H1 (cell line): ENCODE measurements at regions not wholly inside any gene's neighbourhood (a gene's known extent, or its start where the extent isn't known, plus 50 kb on each side); places are given as distances from the start of the nearest gene placed in this dataset.

Experiments used
- CTCF ChIA-PET: fragments of 300-600 bp; sonication (Branson Sonifier 250); formaldehyde crosslinking; loops from one replicate; lab custom pipeline; 2021; ENCODE audit not compliant: partially characterized antibody; lab: Charles Lee
- POLR2A ChIA-PET: fragments of 300-600 bp; sonication (Branson Sonifier 250); formaldehyde crosslinking; loops from one replicate; lab custom pipeline; 2021; ENCODE audit warnings: inconsistent platforms; ENCODE audit not compliant: partially characterized antibody; lab: Charles Lee
- DNase-seq, 2 experiments: peaks; one replicate each; pipeline versions ENCODE4 v3.0.0 to v3.0.0-alpha.2; 2010 to 2022; ENCODE audit warnings: low spot score in 2 of 2, low read depth in 1 of 2, mixed read lengths in 1 of 2
- FAIRE-seq: peaks from 2 replicates; lab custom pipeline; 2011; peaks lifted over from hg19 to GRCh38; lab: Jason Lieb, UNC
- H2AFZ ChIP-seq: 2 replicates; pipeline ENCODE4 v1.8.1; 2012; ENCODE audit warnings: low read length, inconsistent platforms
- H2AK5ac ChIP-seq: 2 replicates; pipeline ENCODE4 v1.6.1; 2013; ENCODE audit warnings: low read depth, low read length
- H2BK120ac ChIP-seq: replicated peaks from 2 replicates; pipeline ENCODE3; 2013; ENCODE audit warnings: low read depth, low read length, inconsistent platforms
- H2BK12ac ChIP-seq: 2 replicates; pipeline ENCODE4 v1.6.1; 2013; ENCODE audit warnings: low read depth, low read length
- H2BK15ac ChIP-seq: 2 replicates; pipeline ENCODE4 v1.6.1; 2013; ENCODE audit warnings: low read length
- H2BK20ac ChIP-seq: 2 replicates; pipeline ENCODE4 v1.6.1; 2013; ENCODE audit warnings: low read length
- H2BK5ac ChIP-seq: 2 replicates; pipeline ENCODE4 v1.6.1; 2013; ENCODE audit warnings: low read depth, low read length
- H3K14ac ChIP-seq: 2 replicates; pipeline ENCODE4 v1.6.1; 2013; ENCODE audit warnings: inconsistent platforms; ENCODE audit not compliant: insufficient read length
- H3K18ac ChIP-seq: 2 replicates; pipeline ENCODE4 v1.6.1; 2013; ENCODE audit warnings: low read length; ENCODE audit errors: extremely low read depth
- H3K23ac ChIP-seq: 2 replicates; pipeline ENCODE4 v1.6.1; 2013; ENCODE audit warnings: inconsistent platforms; ENCODE audit not compliant: insufficient read length
- H3K23me2 ChIP-seq: 2 replicates; pipeline ENCODE4 v1.6.1; 2013; ENCODE audit warnings: low read depth, low read length
- H3K27ac ChIP-seq: 2 replicates; pipeline ENCODE4 v1.6.1; 2011; ENCODE audit warnings: low read depth, low read length, inconsistent platforms
- H3K27me3 ChIP-seq, 4 experiments: replicated peaks in 1 of 4; 1 replicate in 1 of 4; 2 replicates in 3 of 4; pipeline versions ENCODE4 v1.6.1 to v1.8.1; 2011 to 2013; ENCODE audit warnings: low read length in 3 of 4, mild to moderate bottlenecking in 3 of 4, inconsistent platforms in 2 of 4, mixed read lengths in 2 of 4, moderate library complexity in 1 of 4; ENCODE audit not compliant: control insufficient read depth in 3 of 4, insufficient read depth in 3 of 4; ENCODE audit errors: extremely low read depth in 1 of 4
- H3K36me3 ChIP-seq, 4 experiments: 2 replicates each; pipeline versions ENCODE4 v1.6.1 to v1.8.1; 2011 to 2013; ENCODE audit warnings: mild to moderate bottlenecking in 4 of 4, low read length in 3 of 4, moderate library complexity in 2 of 4, control low read depth in 1 of 4, inconsistent platforms in 1 of 4; ENCODE audit not compliant: insufficient read depth in 4 of 4, control insufficient read depth in 2 of 4
- H3K4ac ChIP-seq: replicated peaks from 2 replicates; pipeline ENCODE3; 2013; ENCODE audit warnings: low read length, low read depth, mixed read lengths, inconsistent platforms; ENCODE audit not compliant: insufficient read length
- H3K4me1 ChIP-seq, 4 experiments: replicated peaks in 1 of 4; 1 replicate in 1 of 4; 2 replicates in 3 of 4; pipeline versions ENCODE4 v1.6.1 to v1.8.1; 2011 to 2013; ENCODE audit warnings: low read length in 3 of 4, inconsistent platforms in 2 of 4, mixed read lengths in 1 of 4; ENCODE audit not compliant: insufficient read depth in 4 of 4, control insufficient read depth in 3 of 4
- H3K4me2 ChIP-seq, 2 experiments: 2 replicates each; pipeline versions ENCODE4 v1.6.1 to v1.8.1; 2011 to 2013; ENCODE audit warnings: low read depth in 2 of 2, low read length in 2 of 2, control low read depth in 1 of 2, inconsistent platforms in 1 of 2, mild to moderate bottlenecking in 1 of 2; ENCODE audit not compliant: insufficient read depth in 1 of 2
- H3K4me3 ChIP-seq, 4 experiments: fragments of 200-600, 300-600 bp in 1 of 4; sonication (generic), shearing (Covaris generic), sonication (Bioruptor Twin) in 1 of 4; 2 replicates each; pipeline versions ENCODE4 v1.5.1 to v1.8.1; 2011 to 2016; ENCODE audit warnings: low read length in 4 of 4, low read depth in 3 of 4, control low read depth in 2 of 4, inconsistent platforms in 2 of 4, mild to moderate bottlenecking in 2 of 4, mixed read lengths in 1 of 4, moderate library complexity in 1 of 4; ENCODE audit not compliant: insufficient read depth in 2 of 4; ENCODE audit errors: extremely low read depth in 1 of 4
- H3K56ac ChIP-seq: replicated peaks from 2 replicates; pipeline ENCODE3; 2013; ENCODE audit warnings: low read depth, mild to moderate bottlenecking, mixed read lengths, low read length, inconsistent platforms; ENCODE audit not compliant: insufficient read length
- H3K79me1 ChIP-seq: 2 replicates; pipeline ENCODE4 v1.6.1; 2013; ENCODE audit warnings: low read depth, low read length, control low read depth
- H3K79me2 ChIP-seq, 2 experiments: 2 replicates each; pipeline versions ENCODE4 v1.6.1 to v1.8.1; 2012 to 2013; ENCODE audit warnings: low read length in 2 of 2, mild to moderate bottlenecking in 2 of 2, inconsistent platforms in 1 of 2; ENCODE audit not compliant: insufficient read depth in 2 of 2, control insufficient read depth in 1 of 2
- H3K9ac ChIP-seq, 4 experiments: replicated peaks in 1 of 4; 1 replicate in 1 of 4; 2 replicates in 3 of 4; pipeline versions ENCODE4 v1.6.1 to v1.8.1; 2011 to 2013; ENCODE audit warnings: low read depth in 3 of 4, low read length in 3 of 4, control low read depth in 2 of 4, mild to moderate bottlenecking in 2 of 4, moderate library complexity in 2 of 4, inconsistent platforms in 1 of 4; ENCODE audit errors: extremely low read depth in 1 of 4
- H3K9me3 ChIP-seq, 2 experiments: 2 replicates each; pipeline versions ENCODE4 v1.6.1 to v1.8.1; 2012 to 2013; ENCODE audit warnings: mild to moderate bottlenecking in 2 of 2, moderate library complexity in 2 of 2, control low read depth in 1 of 2, inconsistent platforms in 1 of 2, low read depth in 1 of 2, low read length in 1 of 2, mixed read lengths in 1 of 2; ENCODE audit not compliant: insufficient read depth in 2 of 2
- H4K20me1 ChIP-seq, 2 experiments: replicated peaks in 1 of 2; 2 replicates each; pipeline versions ENCODE3 to v1.8.1; 2011 to 2013; ENCODE audit warnings: inconsistent platforms in 2 of 2, low read length in 2 of 2, mild to moderate bottlenecking in 1 of 2; ENCODE audit not compliant: insufficient read depth in 2 of 2, control insufficient read depth in 1 of 2
- H4K5ac ChIP-seq: 2 replicates; pipeline ENCODE4 v1.6.1; 2013; ENCODE audit warnings: low read length, low read depth, mixed read lengths, inconsistent platforms; ENCODE audit not compliant: insufficient read length
- H4K8ac ChIP-seq: 2 replicates; pipeline ENCODE4 v1.8.0; 2013; ENCODE audit warnings: mild to moderate bottlenecking, moderate library complexity, low read length, inconsistent platforms; ENCODE audit not compliant: insufficient read depth; ENCODE audit errors: extremely low read depth
- H4K91ac ChIP-seq: replicated peaks from 2 replicates; pipeline ENCODE3; 2013; ENCODE audit warnings: low read length, mixed read lengths, inconsistent platforms; ENCODE audit not compliant: insufficient read length
- CREB1 ChIP-seq: IDR thresholded peaks from 2 replicates; pipeline ENCODE4 v1.6.1; 2012; ENCODE audit warnings: inconsistent platforms
- KDM1A ChIP-seq: fragments of 200-600, 300-600 bp; sonication (generic); IDR thresholded peaks from 2 replicates; pipeline ENCODE4 v1.7.1; 2016; ENCODE audit warnings: mild to moderate bottlenecking, low read length, borderline replicate concordance
- POLR2A ChIP-seq, 2 experiments: IDR thresholded peaks; 1 replicate in 1 of 2; 2 replicates in 1 of 2; pipeline ENCODE4 v1.6.1; 2011; ENCODE audit warnings: low read depth in 2 of 2, low read length in 2 of 2, mild to moderate bottlenecking in 2 of 2; ENCODE audit errors: control extremely low read depth in 1 of 2
- POU5F1 ChIP-seq: IDR thresholded peaks from 2 replicates; pipeline ENCODE4 v1.6.1; 2011; ENCODE audit warnings: low read depth, mild to moderate bottlenecking, low read length, moderate library complexity
- SP1 ChIP-seq: IDR thresholded peaks from 2 replicates; pipeline ENCODE4 v1.6.1; 2011; ENCODE audit warnings: low read depth, low read length
- SP2 ChIP-seq: IDR thresholded peaks from 2 replicates; pipeline ENCODE4 v1.6.1; 2012; ENCODE audit warnings: mild to moderate bottlenecking, low read length, inconsistent platforms
- TAF1 ChIP-seq: IDR thresholded peaks from 2 replicates; pipeline ENCODE4 v1.6.1; 2011; ENCODE audit warnings: mild to moderate bottlenecking, low read depth, low read length
- TCF12 ChIP-seq: IDR thresholded peaks from 2 replicates; pipeline ENCODE4 v1.6.1; 2011; ENCODE audit warnings: low read depth, mild to moderate bottlenecking, low read length
- WGBS, 2 experiments: shearing (Covaris generic) in 1 of 2; methylation state at CpG; one replicate each; pipeline versions ENCODE4 v1.1.6 to v1.1.7; 2013 to 2015; ENCODE audit warnings: low lambda C conversion rate in 2 of 2, mixed read lengths in 2 of 2, inconsistent platforms in 1 of 2, low coverage in 1 of 2, missing lambda C conversion rate in 1 of 2; ENCODE audit not compliant: insufficient replicate concordance in 2 of 2, insufficient coverage in 1 of 2, insufficient read length in 1 of 2; ENCODE audit errors: extremely low coverage in 1 of 2, missing lambda C conversion rate in 1 of 2; 5-methylcytosine and 5-hydroxymethylcytosine counted together

DNA sequence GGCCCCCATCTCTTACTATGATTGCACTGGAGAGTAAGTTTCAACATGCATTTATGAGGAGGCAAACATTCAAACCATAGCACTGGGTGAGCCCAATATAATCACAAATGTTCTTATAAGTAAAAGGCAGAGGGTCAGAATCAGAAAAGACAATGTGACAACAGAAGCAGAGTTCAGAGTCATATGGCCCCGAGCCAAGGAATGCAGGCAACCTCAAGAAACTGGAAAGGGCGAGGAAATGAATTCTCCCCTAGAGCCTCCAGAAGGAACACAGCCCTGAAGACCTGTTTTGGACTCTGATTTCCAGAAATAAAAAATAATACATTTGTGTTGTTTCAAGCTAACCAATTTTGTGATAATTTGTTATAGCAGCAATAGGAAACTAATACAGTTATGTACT is 81.3 kb upstream of the ABI3BP start:
- no peak overlapping the region for H3K9ac ChIP-seq
- no peak overlapping the region for H3K14ac ChIP-seq
- no peak overlapping the region for H2BK12ac ChIP-seq
- H3K23ac ChIP-seq, result no peak overlapping the region
- H3K79me1 ChIP-seq, result no peaks in the 10 kb centered on the region
- no peaks in the 10 kb centered on the region for H3K27me3 ChIP-seq
- H4K8ac ChIP-seq, result no peak overlapping the region
- H2BK5ac ChIP-seq, result no peak overlapping the region
- 97% methylated on average over 2 of the region's 2 CpGs; no CpG with 5 or more reads in 1 of the 2 experiments for WGBS, 2 experiments
- no peaks in the 10 kb centered on the region; a peak in 1 of 4 replicates for H3K9me3 ChIP-seq
- no peak overlapping the region for H2AK5ac ChIP-seq
- no peak overlapping the region for H3K18ac ChIP-seq
- H2AFZ ChIP-seq, result no peak overlapping the region
- no peak overlapping the region for H2BK20ac ChIP-seq
- no peak overlapping the region for H3K27ac ChIP-seq
- no peak overlapping the region for H4K5ac ChIP-seq
- no peak overlapping the region for H2BK15ac ChIP-seq
- no peak overlapping the region for H3K4me2 ChIP-seq
- H3K4me1 ChIP-seq, result no peaks in the 10 kb centered on the region
- TF ChIP-seq TAF1 (no peak), POU5F1 (no peak), KDM1A (no peak), TCF12 (no peak), CREB1 (no peak), POLR2A (IDR thresholded peaks at IDR 0.05; ENCODE audit: control extremely low read depth in 1 of 2, low read depth in 2 of 2, low read length in 2 of 2) (no peak), SP2 (no peak), SP1 (no peak)
- ChIA-PET CTCF (no interaction called here), POLR2A (no interaction called here)
- H3K23me2 ChIP-seq, result no peaks in the 10 kb centered on the region
- no peaks in the 10 kb centered on the region for H3K36me3 ChIP-seq
- no peak overlapping the region for H4K91ac ChIP-seq
- H3K56ac ChIP-seq, result no peak overlapping the region
- FAIRE-seq, result no peak
- DNase-seq, result no peak
- no peaks in the 10 kb centered on the region for H3K79me2 ChIP-seq
- H3K4ac ChIP-seq, result no peak overlapping the region
- no peaks in the 10 kb centered on the region for H4K20me1 ChIP-seq
- H3K4me3 ChIP-seq, result no peak overlapping the region
- H2BK120ac ChIP-seq, result no peak overlapping the region
